GM23338 (cell line): ENCODE measurements at regions not wholly inside any gene's neighbourhood (a gene's known extent, or its start where the extent isn't known, plus 50 kb on each side); places are given as distances from the start of the nearest gene placed in this dataset.

Experiments used
- ATAC-seq: fragments of 200-7000 bp; cut with Tn5 transposase; 3 replicates; pipeline ENCODE4 v1.9.1; 2020
- DNase-seq: peaks from one replicate; pipeline ENCODE4 v3.0.0-alpha.2; 2015; ENCODE audit warnings: low spot score
- H2AFZ ChIP-seq: fragments of 200-600 bp; sonication (generic); 2 replicates; pipeline ENCODE4 v1.8.0; 2016; ENCODE audit warnings: antibody characterized with exemption, mild to moderate bottlenecking, moderate library complexity
- H3F3A ChIP-seq: fragments of 200-600 bp; sonication (generic); replicated peaks from 2 replicates; pipeline ENCODE4 v1.8.0; 2017; ENCODE audit warnings: antibody characterized with exemption, mixed run types, low read depth
- H3K27ac ChIP-seq: fragments of 200-600 bp; sonication (generic); 2 replicates; pipeline ENCODE4 v1.6.1; 2016; ENCODE audit warnings: low read depth
- H3K27me3 ChIP-seq: fragments of 200-600 bp; sonication (generic); 2 replicates; pipeline ENCODE4 v1.8.0; 2016; ENCODE audit warnings: mild to moderate bottlenecking, mixed run types, moderate library complexity; ENCODE audit not compliant: insufficient read depth
- H3K36me3 ChIP-seq: fragments of 200-600 bp; sonication (generic); 2 replicates; pipeline ENCODE4 v1.8.0; 2016; ENCODE audit warnings: mild to moderate bottlenecking; ENCODE audit not compliant: insufficient read depth
- H3K4me1 ChIP-seq: fragments of 200-600 bp; sonication (generic); 2 replicates; pipeline ENCODE4 v1.8.0; 2016; ENCODE audit warnings: mild to moderate bottlenecking, moderate library complexity; ENCODE audit not compliant: insufficient read depth
- H3K4me2 ChIP-seq: fragments of 200-600 bp; sonication (generic); 2 replicates; pipeline ENCODE4 v1.7.1; 2017; ENCODE audit warnings: mixed run types
- H3K4me3 ChIP-seq: fragments of 200-600 bp; sonication (generic); 2 replicates; pipeline ENCODE4 v1.6.1; 2016; ENCODE audit warnings: mixed run types
- H3K79me2 ChIP-seq: fragments of 200-600 bp; sonication (generic); replicated peaks from 2 replicates; pipeline ENCODE4 v1.8.0; 2017; ENCODE audit warnings: mild to moderate bottlenecking; ENCODE audit not compliant: insufficient read depth
- H3K9me2 ChIP-seq: fragments of 200-600 bp; sonication (generic); 2 replicates; pipeline ENCODE4 v1.8.0; 2017; ENCODE audit not compliant: insufficient read depth
- H4K20me1 ChIP-seq: fragments of 200-600 bp; sonication (generic); replicated peaks from 2 replicates; pipeline ENCODE4 v1.8.0; 2017; ENCODE audit warnings: mild to moderate bottlenecking; ENCODE audit not compliant: insufficient read depth
- H3K27ac Mint-ChIP-seq: 2 replicates; pipeline ENCODE4 v1.8.0; 2020; ENCODE audit warnings: inconsistent platforms, mild to moderate bottlenecking, moderate library complexity, mixed read lengths
- H3K27me3 Mint-ChIP-seq: 3 replicates; pipeline ENCODE4 v1.8.0; 2022; ENCODE audit warnings: low read depth, mild to moderate bottlenecking, moderate library complexity, mixed read lengths, inconsistent platforms; ENCODE audit not compliant: insufficient read depth, poor library complexity
- H3K36me3 Mint-ChIP-seq: 3 replicates; pipeline ENCODE4 v1.8.0; 2021; ENCODE audit warnings: low read depth, mild to moderate bottlenecking, inconsistent platforms, moderate library complexity, mixed read lengths
- H3K4me1 Mint-ChIP-seq: 3 replicates; pipeline ENCODE4 v1.8.0; 2020; ENCODE audit warnings: mild to moderate bottlenecking, inconsistent platforms, mixed read lengths
- H3K4me3 Mint-ChIP-seq: 3 replicates; pipeline ENCODE4 v1.8.0; 2021; ENCODE audit warnings: moderate library complexity, mild to moderate bottlenecking, inconsistent platforms, mixed read lengths
- H3K9me3 Mint-ChIP-seq: 3 replicates; pipeline ENCODE4 v1.8.0; 2020; ENCODE audit warnings: moderate library complexity, mild to moderate bottlenecking, inconsistent platforms, mixed read lengths
- CREB1 ChIP-seq: fragments of 250-450 bp; sonication (Bioruptor Pico); IDR thresholded peaks from 2 replicates; pipeline ENCODE4 v1.5.0; 2020; ENCODE audit warnings: low read depth, mild to moderate bottlenecking, moderate library complexity
- CTCF ChIP-seq, 2 experiments: fragments of 200-600 bp in 1 of 2; sonication (generic) in 1 of 2; conservative IDR thresholded peaks; 2 replicates each; pipeline versions ENCODE4 v1.5.1 to v1.6.1; 2016 to 2017; ENCODE audit warnings: antibody characterized with exemption in 2 of 2, low read depth in 2 of 2, mild to moderate bottlenecking in 2 of 2, moderate library complexity in 1 of 2
- ETS1 ChIP-seq: IDR thresholded peaks from 2 replicates; pipeline ENCODE4 v1.6.1; 2016; ENCODE audit warnings: antibody characterized with exemption
- NANOG ChIP-seq: IDR thresholded peaks from 2 replicates; pipeline ENCODE4 v1.6.1; 2016; ENCODE audit warnings: antibody characterized with exemption, borderline replicate concordance
- POLR2AphosphoS5 ChIP-seq: IDR thresholded peaks from 2 replicates; pipeline ENCODE4 v1.6.1; 2016; ENCODE audit warnings: antibody characterized with exemption, low read depth
- STAT1 ChIP-seq: IDR thresholded peaks from one replicate; pipeline ENCODE4 v1.6.1; 2016; ENCODE audit warnings: antibody characterized with exemption; ENCODE audit not compliant: unreplicated experiment
- ZNF462 ChIP-seq: fragments of 250-450 bp; sonication (Bioruptor Pico); IDR thresholded peaks from 2 replicates; pipeline ENCODE4 v1.5.0; 2020; ENCODE audit warnings: mild to moderate bottlenecking, moderate library complexity

GRCh38 chr1:82788038-82788437, 987.3 kb downstream of the ADGRL2 start (continued):
- TF ChIP-seq ZNF462 (CRISPR knock-in tag): no peak
- TF ChIP-seq POLR2AphosphoS5: no peak
- no peak for TF ChIP-seq STAT1
- TF ChIP-seq CTCF (conservative IDR thresholded peaks at IDR 0.05; ENCODE audit: low read depth in 2 of 2): no peak

GRCh38 chr1:82786883-82787282, 986.1 kb downstream of the ADGRL2 start:
- Mint-ChIP-seq H3K9me3 (peaks cover 26% of the 10 kb centered on the region), H3K4me1 (peaks cover 5% of the 10 kb centered on the region; the same call in 2 of the 3 replicates), H3K36me3 (peaks cover 51% of the 10 kb centered on the region), H3K4me3 (no peak overlapping the region), H3K27ac (no peak overlapping the region), H3K27me3 (peaks cover 4% of the 10 kb centered on the region)
- Histone ChIP-seq H3K79me2 (no peaks in the 10 kb centered on the region), H3K27ac (no peak overlapping the region), H3K9me2 (no peaks in the 10 kb centered on the region), H3K4me3 (no peak overlapping the region), H3K27me3 (no peaks in the 10 kb centered on the region), H3K36me3 (no peaks in the 10 kb centered on the region), H3K4me1 (0 out of 2 replicates have a peak, but pooled peaks cover under 1% of the 10 kb centered on the region), H2AFZ (no peak overlapping the region), H3K4me2 (no peak overlapping the region), H4K20me1 (no peaks in the 10 kb centered on the region), H3F3A (no peaks in the 10 kb centered on the region)
- no peak for ATAC-seq
- no peak for DNase-seq
- no peak for TF ChIP-seq POLR2AphosphoS5
- TF ChIP-seq CREB1 (CRISPR knock-in tag): no peak
- TF ChIP-seq STAT1: no peak
- TF ChIP-seq ZNF462 (CRISPR knock-in tag): no peak
- no peak for TF ChIP-seq NANOG
- TF ChIP-seq ETS1: no peak
